MM.1S (cell line): ENCODE measurements at regions not wholly inside any gene's neighbourhood (a gene's known extent, or its start where the extent isn't known, plus 50 kb on each side); places are given as distances from the start of the nearest gene placed in this dataset.
"Not testable (repeated sequence)": the region's sequence is repeated elsewhere in the genome, so short reads cannot be mapped to it uniquely, and the experiment has no call there.

Source experiments
- DNase-seq: peaks from one replicate; pipeline ENCODE4 v3.0.0-alpha.2; 2015
- H2AFZ ChIP-seq: fragments of 300-600 bp; sonication (generic); 2 replicates; pipeline ENCODE4 v1.6.0; 2016; ENCODE audit warnings: antibody characterized with exemption, low read length
- H3F3A ChIP-seq: fragments of 300-600 bp; sonication (generic); 2 replicates; pipeline ENCODE4 v1.6.1; 2016; ENCODE audit warnings: mild to moderate bottlenecking, antibody characterized with exemption, low read length, moderate library complexity, mixed read lengths; ENCODE audit not compliant: insufficient read depth
- H3K27ac ChIP-seq: fragments of 300-600 bp; sonication (generic); 2 replicates; pipeline ENCODE4 v1.5.1; 2016; ENCODE audit warnings: mild to moderate bottlenecking, low read length
- H3K27me3 ChIP-seq: fragments of 300-600 bp; sonication (generic); replicated peaks from 2 replicates; pipeline ENCODE4 v1.6.0; 2016; ENCODE audit warnings: low read length; ENCODE audit not compliant: insufficient read depth
- H3K36me3 ChIP-seq: fragments of 300-600 bp; sonication (generic); replicated peaks from 2 replicates; pipeline ENCODE4 v1.6.1; 2016; ENCODE audit warnings: mild to moderate bottlenecking, low read length, mixed read lengths; ENCODE audit not compliant: insufficient read depth
- H3K4me1 ChIP-seq: fragments of 300-600 bp; sonication (generic); 2 replicates; pipeline ENCODE4 v1.6.1; 2016; ENCODE audit warnings: low read length, mixed read lengths
- H3K4me2 ChIP-seq: fragments of 300-600 bp; sonication (generic); 2 replicates; pipeline ENCODE4 v1.6.0; 2016; ENCODE audit warnings: low read depth, low read length
- H3K4me3 ChIP-seq: fragments of 300-600 bp; sonication (generic); 2 replicates; pipeline ENCODE4 v1.5.1; 2016; ENCODE audit warnings: low read length, mixed read lengths
- H3K79me2 ChIP-seq: fragments of 300-600 bp; sonication (generic); 2 replicates; pipeline ENCODE4 v1.6.1; 2016; ENCODE audit warnings: mixed run types, low read length, mixed read lengths
- H3K9ac ChIP-seq: fragments of 300-600 bp; sonication (generic); 2 replicates; pipeline ENCODE4 v1.6.1; 2016; ENCODE audit warnings: low read length, mixed read lengths
- H3K9me2 ChIP-seq: fragments of 300-600 bp; sonication (generic); replicated peaks from 2 replicates; pipeline ENCODE4 v1.6.1; 2016; ENCODE audit warnings: mild to moderate bottlenecking, low read length, mixed read lengths; ENCODE audit not compliant: insufficient read depth
- H3K9me3 ChIP-seq: fragments of 300-600 bp; sonication (generic); replicated peaks from 2 replicates; pipeline ENCODE4 v1.6.1; 2016; ENCODE audit warnings: mild to moderate bottlenecking, low read length, mixed read lengths; ENCODE audit not compliant: insufficient read depth
- H4K20me1 ChIP-seq: fragments of 300-600 bp; sonication (generic); 2 replicates; pipeline ENCODE4 v1.6.1; 2016; ENCODE audit warnings: mild to moderate bottlenecking, low read length, moderate library complexity, mixed read lengths; ENCODE audit not compliant: insufficient read depth
- CTCF ChIP-seq: fragments of 300-600 bp; sonication (generic); IDR thresholded peaks from 2 replicates; pipeline ENCODE4 v1.5.1; 2016; ENCODE audit warnings: antibody characterized with exemption, low read length, mixed read lengths
- EZH2 ChIP-seq: fragments of 300-600 bp; sonication (generic); optimal IDR thresholded peaks from 2 replicates; pipeline ENCODE3; 2017; ENCODE audit warnings: low read depth, mild to moderate bottlenecking, antibody characterized with exemption, low read length, mixed read lengths
- EZH2phosphoT487 ChIP-seq: fragments of 300-600 bp; sonication (generic); IDR thresholded peaks from 2 replicates; pipeline ENCODE4 v1.6.1; 2018; ENCODE audit warnings: antibody characterized with exemption, low read length

DNA sequence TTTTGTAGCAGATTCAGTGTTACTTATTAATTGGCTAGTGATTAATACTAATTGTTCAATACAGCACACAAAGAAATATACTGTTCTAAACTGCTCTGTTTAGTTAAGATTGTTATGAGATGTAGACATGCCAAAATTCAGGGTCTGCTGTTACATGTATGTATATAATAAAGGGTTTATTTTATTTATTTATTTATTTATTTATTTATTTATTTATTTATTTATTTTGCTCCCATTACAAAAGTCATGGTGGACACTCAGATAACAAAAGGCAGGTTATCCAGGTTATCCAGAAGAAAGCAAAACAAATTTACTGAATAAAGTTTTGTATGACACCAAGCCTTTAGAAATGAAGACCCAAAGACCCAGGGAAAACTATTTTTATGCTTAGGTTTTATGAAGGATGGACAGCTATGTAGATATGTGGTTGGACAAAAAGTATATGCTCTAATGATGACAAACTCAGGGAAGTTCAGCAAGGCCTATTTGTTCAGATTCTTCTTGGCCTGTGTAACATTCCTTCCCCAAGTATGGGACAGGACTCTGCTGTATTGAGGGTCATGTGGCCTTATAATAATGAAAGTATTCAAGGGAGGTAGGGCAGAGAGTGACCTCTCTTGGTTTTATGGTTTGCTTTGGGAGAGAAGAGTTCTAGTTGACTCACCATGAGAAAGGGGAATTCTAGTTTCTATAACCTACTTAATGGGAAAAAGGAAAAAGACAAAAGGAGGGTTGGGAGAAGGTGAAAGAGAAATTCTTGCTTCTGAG lies 1056.8 kb downstream of the ROBO2 start:
- H3K9me2 ChIP-seq, result no peaks in the 10 kb centered on the region

GRCh38 chr3:78098367-78098766 lies 1058.5 kb downstream of the ROBO2 start:
- H3K9me3 ChIP-seq, result no peaks in the 10 kb centered on the region
- no peak overlapping the region for H3K4me3 ChIP-seq
- no peaks in the 10 kb centered on the region for H3F3A ChIP-seq
- TF ChIP-seq CTCF, result no peak
- TF ChIP-seq EZH2phosphoT487, result no peak
- no peak for TF ChIP-seq EZH2
- H3K27me3 ChIP-seq, result no peaks in the 10 kb centered on the region
- no peak for DNase-seq
- H3K36me3 ChIP-seq, result no peaks in the 10 kb centered on the region
- no peaks in the 10 kb centered on the region for H3K9me2 ChIP-seq
- H3K9ac ChIP-seq, result no peak overlapping the region
- H4K20me1 ChIP-seq, result no peaks in the 10 kb centered on the region
- H2AFZ ChIP-seq, result no peak overlapping the region
- H3K27ac ChIP-seq, result no peak overlapping the region
- no peak overlapping the region for H3K4me2 ChIP-seq
- H3K4me1 ChIP-seq, result no peaks in the 10 kb centered on the region
- H3K79me2 ChIP-seq, result no peaks in the 10 kb centered on the region

More for the DNA sequence above, 1056.8 kb downstream of the ROBO2 start:
- H3F3A ChIP-seq, result no peaks in the 10 kb centered on the region
- no peaks in the 10 kb centered on the region for H4K20me1 ChIP-seq
- no peak overlapping the region for H3K27ac ChIP-seq
- H3K9me3 ChIP-seq, result no peaks in the 10 kb centered on the region
- no peak overlapping the region for H3K4me3 ChIP-seq
- no peaks in the 10 kb centered on the region for H3K79me2 ChIP-seq
- H2AFZ ChIP-seq, result no peak overlapping the region
- TF ChIP-seq EZH2 (no peak), EZH2phosphoT487 (no peak), CTCF (no peak)
- no peak overlapping the region for H3K9ac ChIP-seq
- no peak overlapping the region for H3K4me2 ChIP-seq
- no peaks in the 10 kb centered on the region for H3K36me3 ChIP-seq
- no peaks in the 10 kb centered on the region for H3K27me3 ChIP-seq
- no peaks in the 10 kb centered on the region for H3K4me1 ChIP-seq
- DNase-seq, result no peak

- no peak for TF ChIP-seq CTCF
- TF ChIP-seq EZH2phosphoT487, result no peak
- TF ChIP-seq EZH2, result no peak
- no peak for DNase-seq
- H2AFZ ChIP-seq, result no peak overlapping the region
Measured at GRCh38 chr3:78101384-78101783, 1061.5 kb downstream of the ROBO2 start.

DNA sequence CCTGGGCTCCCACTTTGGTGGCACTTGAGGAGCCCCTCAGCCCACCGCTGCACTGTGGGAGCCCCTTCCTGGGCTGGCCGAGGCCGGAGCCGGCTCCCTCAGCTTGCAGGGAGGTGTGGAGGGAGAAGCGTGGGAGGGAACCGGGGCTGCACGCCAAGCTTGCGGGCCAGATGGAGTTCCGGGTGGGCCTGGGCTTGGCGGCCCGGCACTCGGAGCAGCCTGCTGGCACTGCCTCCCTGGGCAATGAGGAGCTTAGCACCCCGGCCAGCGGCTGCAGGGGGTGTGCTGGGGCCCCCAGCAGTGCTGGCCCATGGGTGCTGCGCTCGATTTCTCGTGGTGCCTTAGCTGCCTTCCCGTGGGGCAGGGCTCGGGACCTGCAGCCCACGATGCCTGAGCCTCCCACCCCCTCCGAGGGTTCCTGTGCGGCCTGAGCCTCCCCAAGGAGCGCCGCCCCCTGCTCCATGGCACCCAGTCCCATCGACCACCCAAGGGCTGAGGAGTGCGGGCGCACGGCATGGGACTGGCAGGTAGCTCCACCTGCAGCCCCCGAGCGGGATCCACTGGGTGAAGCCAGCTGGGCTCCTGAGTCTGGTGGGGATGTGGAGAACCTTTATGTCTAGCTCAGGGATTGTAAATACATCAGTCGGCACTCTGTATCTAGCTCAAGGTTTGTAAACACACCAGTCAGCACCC lies 1068.5 kb downstream of the ROBO2 start:
- H3F3A ChIP-seq, H3K27ac ChIP-seq, H3K9ac ChIP-seq, H2AFZ ChIP-seq, H3K9me2 ChIP-seq, H3K4me2 ChIP-seq, H3K4me3 ChIP-seq, H3K79me2 ChIP-seq, H3K36me3 ChIP-seq, H3K27me3 ChIP-seq, DNase-seq, H3K9me3 ChIP-seq, H4K20me1 ChIP-seq, H3K4me1 ChIP-seq: not testable (repeated sequence)

More at GRCh38 chr3:78101384-78101783, 1061.5 kb downstream of the ROBO2 start:
- H3K9me3 ChIP-seq, result no peaks in the 10 kb centered on the region
- no peak overlapping the region for H3K27ac ChIP-seq
- H3K9me2 ChIP-seq, result no peaks in the 10 kb centered on the region
- no peaks in the 10 kb centered on the region for H4K20me1 ChIP-seq
- no peaks in the 10 kb centered on the region for H3K79me2 ChIP-seq
- no peaks in the 10 kb centered on the region for H3K4me1 ChIP-seq
- H3K27me3 ChIP-seq, result no peaks in the 10 kb centered on the region
- H3K4me2 ChIP-seq, result no peak overlapping the region
- no peak overlapping the region for H3K9ac ChIP-seq
- no peak overlapping the region for H3K4me3 ChIP-seq
- no peaks in the 10 kb centered on the region for H3K36me3 ChIP-seq
- no peaks in the 10 kb centered on the region for H3F3A ChIP-seq
